ENCODE measurements at regions not wholly inside any gene's neighbourhood (a gene's known extent, or its start where the extent isn't known, plus 50 kb on each side); places are given as distances from the start of the nearest gene placed in this dataset.

DNA sequence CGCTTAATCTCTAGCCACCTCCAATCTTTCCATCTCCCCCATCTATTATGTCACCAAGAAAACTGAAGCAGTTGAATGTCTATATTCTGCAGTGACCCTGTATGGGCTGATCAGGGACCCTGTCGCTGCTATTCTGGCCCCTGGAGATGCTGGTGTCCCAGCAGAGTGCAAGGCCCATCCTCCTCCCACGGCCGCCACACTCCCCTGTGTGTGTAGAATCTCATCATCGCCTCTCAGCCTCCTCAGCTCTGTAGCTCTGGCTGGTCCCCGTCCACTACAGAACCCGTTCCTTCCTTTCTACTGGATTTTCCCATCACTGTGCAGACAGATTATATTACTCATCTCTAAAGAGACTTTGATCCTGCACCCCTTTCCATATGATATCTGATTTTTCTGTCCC, 235.8 kb upstream of the PFKP start:
- no peak for TF ChIP-seq TARDBP (IDR thresholded peaks at IDR 0.05)
- TF ChIP-seq SP1 (IDR thresholded peaks at IDR 0.05), result no peak
- TF ChIP-seq BHLHE40 (IDR thresholded peaks at IDR 0.05; ENCODE audit: borderline replicate concordance), result no peak
- no peak for TF ChIP-seq FOXM1 (IDR thresholded peaks at IDR 0.05; ENCODE audit: borderline replicate concordance)
- TF ChIP-seq LEF1 (IDR thresholded peaks at IDR 0.05; ENCODE audit: borderline replicate concordance), result no peak
- TF ChIP-seq HDGF (IDR thresholded peaks at IDR 0.05; ENCODE audit: borderline replicate concordance), result no peak
- no peak for TF ChIP-seq NFRKB (IDR thresholded peaks at IDR 0.05)
- TF ChIP-seq FOXK2 (IDR thresholded peaks at IDR 0.05), result no peak
- TF ChIP-seq ELF4 (IDR thresholded peaks at IDR 0.05), result no peak
- no peak for TF ChIP-seq ARNT (IDR thresholded peaks at IDR 0.05)
- TF ChIP-seq CTBP1 (IDR thresholded peaks at IDR 0.05; ENCODE audit: borderline replicate concordance), result no peak
- TF ChIP-seq FOXA1 (IDR thresholded peaks at IDR 0.05), result no peak
- no peak for TF ChIP-seq SUZ12 (IDR thresholded peaks at IDR 0.05)
